Stimulated activated naive CD8-positive, alpha-beta T cell treated with anti-CD3 and anti-CD28 coated beads, Interleukin-15, Interleukin-2, amounts not matched to agents 100 ng/mL and 50 ng/mL, for 24 hours (primary cell): ENCODE measurements at regions not wholly inside any gene's neighbourhood (a gene's known extent, or its start where the extent isn't known, plus 50 kb on each side); places are given as distances from the start of the nearest gene placed in this dataset.

Source experiments
- H3K27ac Mint-ChIP-seq: one replicate; pipeline ENCODE4 v1.8.0; 2021; ENCODE audit warnings: mild to moderate bottlenecking, mixed read lengths
- H3K27me3 Mint-ChIP-seq: one replicate; pipeline ENCODE4 v1.8.0; 2021; ENCODE audit warnings: mixed read lengths
- H3K36me3 Mint-ChIP-seq: one replicate; pipeline ENCODE4 v1.8.0; 2021; ENCODE audit warnings: low read depth, mixed read lengths
- H3K4me1 Mint-ChIP-seq: one replicate; pipeline ENCODE4 v1.8.0; 2021; ENCODE audit warnings: low read depth, mixed read lengths
- H3K4me3 Mint-ChIP-seq: one replicate; pipeline ENCODE4 v1.8.0; 2021; ENCODE audit warnings: mild to moderate bottlenecking, mixed read lengths
- H3K9me3 Mint-ChIP-seq: one replicate; pipeline ENCODE4 v1.8.0; 2021; ENCODE audit warnings: mixed read lengths

DNA sequence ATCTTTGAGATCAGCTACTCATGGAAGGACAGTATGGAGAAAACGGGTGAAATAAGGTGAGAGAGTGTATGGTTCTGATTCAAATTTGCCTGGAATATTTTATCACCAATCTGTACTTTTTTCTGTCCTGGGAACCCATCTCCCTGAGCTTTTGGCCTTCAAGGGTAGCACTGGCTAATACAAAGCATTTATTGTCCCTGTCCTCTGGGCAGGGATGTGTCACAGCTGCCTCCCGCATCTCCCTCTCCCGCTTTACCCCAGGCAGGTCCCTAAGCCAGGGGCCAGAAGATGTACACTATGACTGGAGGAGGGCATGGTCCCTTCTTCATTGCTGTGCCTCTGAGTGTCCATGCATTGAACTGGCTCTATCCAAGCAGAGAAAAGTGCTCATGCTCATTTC lies 201.7 kb upstream of the CHRNA7 start:
- H3K4me1 Mint-ChIP-seq = peaks cover 3% of the 10 kb centered on the region

DNA sequence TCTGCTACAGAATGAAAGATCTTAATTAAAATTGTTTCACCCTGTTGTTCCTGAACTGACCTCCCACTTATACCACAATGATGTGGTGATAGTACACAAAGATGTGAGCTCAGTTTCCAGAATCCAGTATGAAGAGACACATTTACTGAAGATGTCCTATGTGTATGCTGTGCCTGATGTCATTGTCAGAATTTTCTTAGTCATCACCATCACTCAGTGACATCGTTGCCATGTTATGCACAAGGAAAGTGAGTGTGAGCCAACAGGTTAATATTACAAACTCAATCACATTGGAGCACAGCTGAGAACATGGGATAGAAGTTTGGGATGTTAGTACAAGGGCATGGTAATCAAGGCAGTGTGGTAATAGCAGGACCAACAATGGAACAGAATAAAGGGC lies 199.7 kb upstream of the CHRNA7 start:
- H3K4me1 Mint-ChIP-seq = peaks cover 3% of the 10 kb centered on the region
- no peak overlapping the region for H3K4me3 Mint-ChIP-seq
- no peaks in the 10 kb centered on the region for H3K36me3 Mint-ChIP-seq
- no peaks in the 10 kb centered on the region for H3K9me3 Mint-ChIP-seq
- H3K27me3 Mint-ChIP-seq = peaks cover 33% of the 10 kb centered on the region
- H3K27ac Mint-ChIP-seq = no peak overlapping the region

More for the DNA sequence above, 201.7 kb upstream of the CHRNA7 start:
- Mint-ChIP-seq H3K27ac (no peak overlapping the region), H3K27me3 (peaks cover 30% of the 10 kb centered on the region), H3K36me3 (no peaks in the 10 kb centered on the region), H3K4me3 (no peak overlapping the region), H3K9me3 (no peaks in the 10 kb centered on the region)

DNA sequence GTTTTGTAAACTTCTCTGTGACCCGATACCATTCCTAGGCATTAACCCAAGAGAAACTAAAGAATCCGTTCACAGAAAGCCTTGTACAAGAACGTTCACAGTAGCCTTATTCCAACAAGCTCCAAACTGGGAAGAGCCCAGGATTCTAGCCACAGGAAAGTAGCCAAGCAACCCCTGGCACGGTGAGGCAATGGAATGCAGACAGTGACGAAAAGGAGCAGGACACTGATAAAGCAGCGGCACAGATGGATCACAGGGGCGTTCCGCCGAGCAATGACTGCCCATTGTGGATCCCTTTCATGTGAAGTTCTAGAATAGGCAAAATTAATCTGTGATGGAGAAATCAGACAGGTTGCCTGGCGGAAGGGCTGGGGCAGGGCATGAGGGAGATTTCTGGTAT lies 198.7 kb upstream of the CHRNA7 start:
- Mint-ChIP-seq H3K4me1 (peaks cover 3% of the 10 kb centered on the region), H3K4me3 (no peak overlapping the region), H3K9me3 (no peaks in the 10 kb centered on the region), H3K36me3 (no peaks in the 10 kb centered on the region), H3K27me3 (peaks cover 37% of the 10 kb centered on the region), H3K27ac (no peak overlapping the region)

DNA sequence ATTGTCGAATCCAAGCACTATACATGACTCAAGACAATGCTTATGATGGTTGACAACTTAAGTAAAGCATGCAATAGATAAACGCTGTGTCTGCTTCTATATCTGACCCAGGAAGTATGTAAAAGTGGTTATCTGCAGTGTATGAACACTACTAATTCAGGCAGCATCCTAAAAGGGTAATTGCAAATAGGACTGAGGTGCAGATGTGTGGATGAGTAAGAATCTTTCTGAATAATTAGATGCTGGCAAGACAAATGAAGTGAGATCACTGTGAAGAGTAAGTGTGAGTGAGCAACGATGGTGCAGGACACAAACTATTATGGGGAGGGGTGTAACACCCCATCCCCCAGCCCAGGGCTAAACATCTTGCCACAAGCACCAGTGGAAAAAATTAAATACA lies 195.7 kb upstream of the CHRNA7 start:
- Mint-ChIP-seq H3K4me3 (no peak overlapping the region), H3K9me3 (no peaks in the 10 kb centered on the region), H3K27ac (no peak overlapping the region), H3K36me3 (no peaks in the 10 kb centered on the region), H3K27me3 (peaks cover 25% of the 10 kb centered on the region), H3K4me1 (no peaks in the 10 kb centered on the region)

DNA sequence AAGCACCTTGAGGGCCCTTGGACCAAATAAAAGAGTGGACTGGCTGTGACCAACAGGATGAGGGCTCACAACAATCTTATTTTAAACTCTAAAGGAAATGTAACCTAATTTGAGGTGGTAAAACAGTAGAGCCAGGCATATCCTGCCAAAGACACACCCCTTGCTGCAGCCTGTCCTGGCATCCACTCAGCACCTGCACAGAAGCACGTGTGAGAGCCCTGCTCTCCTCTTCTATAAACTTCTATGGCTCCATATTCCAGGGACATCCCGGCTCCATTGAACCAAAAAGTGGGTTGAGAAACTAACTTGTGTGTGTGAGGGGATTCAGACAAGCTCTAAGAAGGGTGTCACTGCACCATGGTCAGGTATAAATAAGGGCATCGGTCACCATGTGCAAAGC lies 190.9 kb upstream of the CHRNA7 start:
- no peaks in the 10 kb centered on the region for H3K4me1 Mint-ChIP-seq
- H3K27me3 Mint-ChIP-seq = peaks cover 7% of the 10 kb centered on the region
- H3K27ac Mint-ChIP-seq = no peak overlapping the region
- no peaks in the 10 kb centered on the region for H3K9me3 Mint-ChIP-seq
- H3K36me3 Mint-ChIP-seq = no peaks in the 10 kb centered on the region
- no peak overlapping the region for H3K4me3 Mint-ChIP-seq

DNA sequence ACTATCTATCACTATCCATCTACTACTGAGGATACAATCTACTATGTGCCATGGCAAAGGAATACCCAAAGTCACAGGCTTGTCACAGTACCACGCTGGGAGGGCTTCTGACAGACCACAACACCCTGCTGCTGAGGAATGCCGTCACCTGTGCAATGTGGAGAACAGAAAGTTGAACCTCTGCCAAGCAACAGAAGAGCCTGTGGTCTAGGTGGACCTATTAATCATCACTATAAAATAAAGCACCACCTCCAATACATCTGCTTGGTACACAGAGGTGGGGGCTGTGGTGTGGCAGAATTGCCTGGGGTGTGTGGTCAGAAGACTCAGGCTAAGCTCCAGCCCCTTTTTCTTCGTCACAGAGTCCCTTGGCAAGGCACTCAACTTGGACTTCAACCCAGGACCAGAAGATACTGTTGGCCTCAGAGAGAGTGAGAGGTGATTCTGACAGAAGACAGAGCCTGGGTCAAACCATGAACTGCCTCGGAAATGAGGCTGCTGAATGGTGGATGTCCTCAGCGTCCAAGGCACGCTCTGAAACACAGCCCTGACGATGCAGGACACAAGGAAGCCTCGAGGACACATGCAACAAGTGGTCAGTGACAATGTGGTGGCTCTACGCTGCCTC lies 189.4 kb upstream of the CHRNA7 start:
- H3K27me3 Mint-ChIP-seq = peaks cover 4% of the 10 kb centered on the region

DNA sequence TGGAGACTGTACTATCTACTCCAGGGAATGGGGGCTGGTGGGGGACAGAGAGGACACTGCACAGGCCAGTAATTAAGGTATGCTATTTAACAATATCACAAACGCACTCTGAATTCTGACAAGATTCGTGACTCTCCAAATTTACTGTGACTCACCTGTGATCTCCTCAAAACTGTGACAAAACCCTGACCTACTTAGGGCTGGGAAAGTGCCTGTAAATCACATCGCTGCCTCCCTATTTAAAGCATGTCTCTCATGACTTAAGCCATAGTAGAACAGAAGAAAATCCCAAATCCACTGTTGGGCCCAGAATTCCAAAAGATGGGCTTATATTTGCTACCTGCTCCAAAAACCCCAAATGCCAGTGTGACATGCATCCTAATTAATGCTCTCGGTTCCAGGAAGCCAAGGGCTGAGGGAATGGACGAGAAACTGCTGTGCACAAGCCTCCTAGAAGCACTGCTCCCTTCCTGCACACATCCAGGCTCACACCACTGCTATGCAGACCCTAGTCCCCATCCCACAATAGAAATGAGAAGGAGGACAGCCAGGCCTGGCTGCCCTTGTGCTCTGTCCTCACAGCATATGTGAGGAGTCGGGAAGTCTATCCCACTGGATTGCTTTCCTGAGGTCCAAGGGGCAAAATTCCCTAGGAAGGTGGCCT lies 187.7 kb upstream of the CHRNA7 start:
- no peaks in the 10 kb centered on the region for H3K9me3 Mint-ChIP-seq
- no peaks in the 10 kb centered on the region for H3K4me1 Mint-ChIP-seq
- no peak overlapping the region for H3K27ac Mint-ChIP-seq
- no peaks in the 10 kb centered on the region for H3K36me3 Mint-ChIP-seq
- peaks cover 6% of the 10 kb centered on the region for H3K27me3 Mint-ChIP-seq
- no peak overlapping the region for H3K4me3 Mint-ChIP-seq

More for the DNA sequence above, 189.4 kb upstream of the CHRNA7 start:
- Mint-ChIP-seq H3K4me3 (no peak overlapping the region), H3K9me3 (no peaks in the 10 kb centered on the region), H3K27ac (no peak overlapping the region), H3K4me1 (no peaks in the 10 kb centered on the region), H3K36me3 (no peaks in the 10 kb centered on the region)

DNA sequence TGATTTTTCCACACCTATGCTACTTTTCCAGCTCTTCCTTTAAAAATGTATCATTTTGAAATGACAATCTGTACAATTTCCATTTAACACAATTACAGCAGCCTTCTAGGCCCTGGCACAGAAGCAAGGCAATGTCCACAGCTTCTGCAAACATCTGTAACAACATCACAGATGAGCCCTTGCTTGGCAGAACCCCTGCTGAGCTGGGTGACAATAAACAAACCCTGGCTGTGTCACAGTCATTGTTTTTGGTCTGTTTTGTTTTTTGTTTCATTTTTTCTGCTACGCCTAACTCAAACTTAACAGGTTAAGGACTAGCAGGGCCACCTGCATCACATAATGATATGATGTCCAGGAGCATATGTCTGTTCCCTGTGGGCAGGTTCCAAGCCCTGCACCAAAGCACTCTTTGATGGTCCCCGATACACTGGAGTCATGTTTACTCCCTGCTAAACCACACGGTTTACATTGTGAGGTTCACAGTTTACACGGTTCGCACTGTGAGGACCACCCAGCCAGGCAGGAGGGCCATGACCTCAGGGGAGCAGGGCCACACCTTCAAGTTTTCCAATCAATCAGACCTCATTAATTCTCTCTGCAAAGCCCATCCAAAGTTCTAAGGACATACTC lies 186.8 kb upstream of the CHRNA7 start:
- Mint-ChIP-seq H3K4me1 (no peaks in the 10 kb centered on the region), H3K36me3 (no peaks in the 10 kb centered on the region)

DNA sequence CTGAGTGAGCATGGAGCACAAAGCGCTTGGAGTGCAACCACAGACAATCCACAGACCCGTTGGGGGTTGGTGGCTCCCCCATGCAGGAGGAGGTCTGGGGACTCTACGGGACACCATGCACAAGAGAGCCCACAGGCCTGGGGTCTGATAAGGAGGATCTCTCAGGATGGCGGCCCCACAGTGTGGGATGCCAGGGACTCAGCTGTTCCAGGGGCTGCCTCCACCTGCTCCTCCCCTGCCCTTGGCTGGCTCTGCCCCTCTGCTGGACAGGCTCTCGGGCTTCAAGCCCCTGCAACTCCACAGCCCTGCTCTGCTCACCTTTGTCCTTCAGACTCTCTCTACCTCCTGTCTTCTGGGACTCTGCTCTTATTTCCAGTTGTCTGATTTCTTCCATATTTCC lies 184.5 kb upstream of the CHRNA7 start:
- Mint-ChIP-seq H3K36me3 (no peaks in the 10 kb centered on the region), H3K4me1 (no peaks in the 10 kb centered on the region), H3K27ac (no peak overlapping the region), H3K9me3 (peaks cover 3% of the 10 kb centered on the region), H3K27me3 (peaks cover 7% of the 10 kb centered on the region), H3K4me3 (no peak overlapping the region)

More for the DNA sequence above, 186.8 kb upstream of the CHRNA7 start:
- Mint-ChIP-seq H3K27me3 (peaks cover 7% of the 10 kb centered on the region), H3K9me3 (no peaks in the 10 kb centered on the region), H3K4me3 (no peak overlapping the region), H3K27ac (no peak overlapping the region)

DNA sequence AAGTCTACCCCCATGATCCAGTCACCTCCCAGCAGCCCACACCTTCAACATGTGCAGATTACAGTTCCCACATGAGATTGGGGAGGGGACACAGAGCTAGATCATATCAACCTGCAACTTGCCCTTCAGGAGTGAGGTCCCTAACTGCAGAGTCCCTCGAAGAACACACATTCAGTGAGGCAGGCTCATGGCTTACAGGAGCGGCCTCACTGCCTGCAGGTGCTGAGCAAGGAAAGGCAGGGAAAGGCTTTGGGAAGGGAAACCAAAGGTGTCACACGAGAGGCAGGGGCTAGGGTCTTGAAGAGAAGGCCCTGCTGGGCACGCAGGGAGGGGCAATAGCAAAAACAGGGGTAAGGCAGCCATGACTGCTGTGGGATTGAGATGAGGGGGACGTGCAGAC lies 182.4 kb upstream of the CHRNA7 start:
- Mint-ChIP-seq H3K27me3 (peaks cover 7% of the 10 kb centered on the region), H3K36me3 (no peaks in the 10 kb centered on the region), H3K9me3 (peaks cover 8% of the 10 kb centered on the region), H3K4me1 (no peaks in the 10 kb centered on the region), H3K27ac (no peak overlapping the region), H3K4me3 (no peak overlapping the region)

DNA sequence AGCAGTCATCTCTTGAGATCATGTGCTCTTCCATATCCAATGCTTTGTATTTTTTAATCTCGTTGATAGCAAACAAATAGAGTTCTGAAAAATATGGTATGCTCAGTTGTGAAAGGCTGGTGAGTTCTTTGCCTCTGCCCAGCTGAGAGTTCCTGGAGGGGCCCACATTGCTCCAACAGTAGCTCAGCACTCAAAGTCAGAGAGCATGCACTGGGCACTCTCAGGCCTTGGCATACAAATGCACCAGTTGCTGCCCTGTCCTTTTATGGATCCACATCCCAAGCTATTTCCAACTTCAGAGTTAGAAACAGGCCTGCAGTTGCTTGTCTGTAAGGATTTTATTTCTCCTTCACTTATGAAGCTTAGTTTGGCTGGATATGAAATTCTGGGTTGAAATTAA lies 181.7 kb upstream of the CHRNA7 start:
- no peaks in the 10 kb centered on the region for H3K4me1 Mint-ChIP-seq
- no peaks in the 10 kb centered on the region for H3K36me3 Mint-ChIP-seq
- H3K27me3 Mint-ChIP-seq = peaks cover 7% of the 10 kb centered on the region
- H3K9me3 Mint-ChIP-seq = peaks cover 8% of the 10 kb centered on the region
- H3K27ac Mint-ChIP-seq = no peak overlapping the region
- H3K4me3 Mint-ChIP-seq = no peak overlapping the region

DNA sequence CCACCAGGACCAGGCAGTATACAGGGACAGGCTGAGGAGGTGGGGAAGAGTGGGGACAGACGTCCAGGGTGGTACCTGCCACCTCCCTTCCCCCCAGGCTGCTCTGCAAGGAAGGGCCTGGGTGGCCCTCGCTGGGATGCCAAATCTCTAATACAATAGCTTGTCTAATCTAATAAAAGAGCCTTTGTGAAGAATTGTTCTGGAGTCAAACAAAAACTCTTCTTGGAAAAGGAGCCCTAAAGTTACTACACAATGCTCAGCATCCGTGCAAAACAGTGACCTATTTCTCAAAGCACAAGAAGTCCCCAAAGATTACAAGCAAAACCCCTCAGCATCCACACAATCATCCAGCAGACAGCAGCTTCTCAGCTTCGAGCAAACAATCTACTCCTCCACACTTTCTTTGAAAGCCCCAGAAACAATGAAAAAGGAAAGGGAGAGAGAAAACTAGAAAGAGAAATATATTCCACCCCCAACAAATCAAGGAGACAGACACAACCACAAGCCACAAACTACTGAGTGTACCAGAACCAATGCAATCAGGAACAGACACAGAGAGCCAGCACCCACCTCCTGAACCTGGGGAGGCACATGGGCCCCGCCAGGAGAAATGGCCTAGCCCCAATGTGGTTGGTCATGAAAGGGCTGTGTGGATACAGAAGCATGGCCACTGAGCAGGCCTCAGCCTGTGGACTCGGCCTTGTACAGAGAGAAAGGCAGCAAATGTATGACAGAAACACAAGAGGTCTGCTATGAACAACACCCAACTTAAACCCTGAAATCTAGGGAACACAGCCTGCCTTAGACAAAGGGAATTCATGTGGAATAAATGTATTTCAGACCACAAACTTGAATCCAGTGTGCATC lies 177.1 kb upstream of the CHRNA7 start:
- H3K36me3 Mint-ChIP-seq = no peaks in the 10 kb centered on the region
- no peaks in the 10 kb centered on the region for H3K4me1 Mint-ChIP-seq

DNA sequence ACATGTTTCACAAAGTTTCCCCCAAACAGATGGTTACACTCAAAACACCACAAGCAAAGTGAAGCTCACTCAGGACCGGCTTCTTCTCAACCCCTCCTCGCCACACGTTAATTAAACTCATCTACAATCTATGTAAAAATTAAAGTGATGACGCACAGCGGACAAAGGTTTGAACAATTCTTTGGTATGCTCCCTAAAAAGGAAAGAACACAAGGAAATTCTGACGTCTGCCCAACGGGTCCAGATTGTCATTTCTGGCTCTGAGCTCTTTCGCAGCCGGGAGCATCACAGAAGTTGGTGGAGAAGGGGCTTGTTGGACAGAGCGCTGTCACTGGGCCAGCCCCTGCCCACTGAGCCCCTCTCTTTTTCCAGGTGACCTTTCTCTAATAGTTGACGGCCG lies 173.7 kb upstream of the CHRNA7 start:
- Mint-ChIP-seq H3K9me3 (no peaks in the 10 kb centered on the region), H3K36me3 (no peaks in the 10 kb centered on the region), H3K27ac (no peak overlapping the region), H3K4me1 (no peaks in the 10 kb centered on the region), H3K4me3 (no peak overlapping the region), H3K27me3 (peaks cover 4% of the 10 kb centered on the region)

More for the DNA sequence above, 177.1 kb upstream of the CHRNA7 start:
- Mint-ChIP-seq H3K27ac (no peak overlapping the region), H3K4me3 (no peak overlapping the region), H3K9me3 (peaks cover 8% of the 10 kb centered on the region), H3K27me3 (peaks cover 4% of the 10 kb centered on the region)

DNA sequence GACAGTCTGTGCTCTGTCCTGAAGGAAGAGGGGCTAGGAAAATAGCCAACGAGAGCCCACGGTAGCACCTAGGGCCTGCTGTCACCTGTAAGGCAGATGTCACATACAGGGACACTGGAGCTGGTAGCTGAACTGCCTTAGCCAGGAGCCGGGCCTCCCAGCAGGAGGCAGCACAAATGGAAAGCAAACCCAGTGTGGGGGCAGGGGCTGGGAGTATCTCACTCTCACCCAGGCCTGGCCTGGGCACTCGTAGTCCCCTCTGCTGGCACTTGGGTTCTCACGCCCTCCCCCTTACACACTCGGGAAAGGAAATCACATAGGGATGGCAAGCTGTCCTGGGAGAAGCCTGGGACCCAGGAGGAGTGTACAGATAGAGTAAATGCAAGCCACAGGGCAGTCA lies 173.1 kb upstream of the CHRNA7 start:
- Mint-ChIP-seq H3K36me3 (no peaks in the 10 kb centered on the region), H3K27ac (no peak overlapping the region), H3K9me3 (no peaks in the 10 kb centered on the region), H3K4me3 (no peak overlapping the region), H3K27me3 (peaks cover 5% of the 10 kb centered on the region), H3K4me1 (no peaks in the 10 kb centered on the region)

DNA sequence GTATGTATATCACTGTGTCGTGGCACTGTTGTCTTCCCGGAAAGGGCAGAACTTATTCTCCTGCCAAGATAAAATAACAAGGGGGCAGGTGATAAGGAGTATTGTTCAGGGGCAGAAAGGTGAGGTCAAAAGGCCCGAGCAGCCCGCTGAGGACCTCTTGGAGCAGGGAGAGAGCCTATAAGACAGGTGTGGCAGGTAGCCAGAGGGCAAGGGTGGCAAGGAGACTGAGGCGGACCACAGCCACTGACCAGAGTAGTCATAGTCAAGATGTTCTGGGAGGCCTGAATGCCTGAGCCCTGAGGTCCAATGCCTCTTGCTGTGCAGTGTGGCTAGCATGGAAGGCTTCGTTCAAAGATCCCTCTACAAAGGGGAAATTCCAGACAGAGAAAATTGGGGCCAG lies 172.3 kb upstream of the CHRNA7 start:
- peaks cover 7% of the 10 kb centered on the region for H3K27me3 Mint-ChIP-seq
- no peak overlapping the region for H3K27ac Mint-ChIP-seq
- no peaks in the 10 kb centered on the region for H3K4me1 Mint-ChIP-seq
- H3K36me3 Mint-ChIP-seq = no peaks in the 10 kb centered on the region
- H3K4me3 Mint-ChIP-seq = no peak overlapping the region
- no peaks in the 10 kb centered on the region for H3K9me3 Mint-ChIP-seq
